ENCODE measurements at regions not wholly inside any gene's neighbourhood (a gene's known extent, or its start where the extent isn't known, plus 50 kb on each side); places are given as distances from the start of the nearest gene placed in this dataset.

DNA sequence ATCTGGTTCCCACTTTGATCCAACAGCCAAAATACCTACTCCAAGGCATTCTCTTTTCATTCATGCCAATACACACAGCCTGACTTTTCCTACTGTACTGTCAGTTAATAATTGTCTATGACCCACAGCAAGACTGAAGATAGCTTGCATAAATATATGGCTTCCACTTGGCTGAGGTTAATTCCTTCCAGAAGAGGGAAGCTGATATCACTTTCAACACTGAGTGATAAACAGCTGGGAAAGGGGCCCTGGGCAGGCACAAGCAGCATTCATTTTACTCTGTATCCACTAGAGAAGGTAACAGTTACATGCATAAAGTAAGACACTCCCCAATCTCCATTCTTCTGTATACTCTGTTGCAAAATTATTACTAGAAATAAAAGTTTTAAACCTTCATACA is 200.2 kb upstream of the UGT8 start:
- TF ChIP-seq POLR2A (IDR thresholded peaks at IDR 0.05): no peak
- TF ChIP-seq, protein P1, sequence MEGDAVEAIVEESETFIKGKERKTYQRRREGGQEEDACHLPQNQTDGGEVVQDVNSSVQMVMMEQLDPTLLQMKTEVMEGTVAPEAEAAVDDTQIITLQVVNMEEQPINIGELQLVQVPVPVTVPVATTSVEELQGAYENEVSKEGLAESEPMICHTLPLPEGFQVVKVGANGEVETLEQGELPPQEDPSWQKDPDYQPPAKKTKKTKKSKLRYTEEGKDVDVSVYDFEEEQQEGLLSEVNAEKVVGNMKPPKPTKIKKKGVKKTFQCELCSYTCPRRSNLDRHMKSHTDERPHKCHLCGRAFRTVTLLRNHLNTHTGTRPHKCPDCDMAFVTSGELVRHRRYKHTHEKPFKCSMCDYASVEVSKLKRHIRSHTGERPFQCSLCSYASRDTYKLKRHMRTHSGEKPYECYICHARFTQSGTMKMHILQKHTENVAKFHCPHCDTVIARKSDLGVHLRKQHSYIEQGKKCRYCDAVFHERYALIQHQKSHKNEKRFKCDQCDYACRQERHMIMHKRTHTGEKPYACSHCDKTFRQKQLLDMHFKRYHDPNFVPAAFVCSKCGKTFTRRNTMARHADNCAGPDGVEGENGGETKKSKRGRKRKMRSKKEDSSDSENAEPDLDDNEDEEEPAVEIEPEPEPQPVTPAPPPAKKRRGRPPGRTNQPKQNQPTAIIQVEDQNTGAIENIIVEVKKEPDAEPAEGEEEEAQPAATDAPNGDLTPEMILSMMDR (IDR thresholded peaks at IDR 0.05): no peak

Data from ovary (tissue), 3 donors.